ENCODE measurements at regions not wholly inside any gene's neighbourhood (a gene's known extent, or its start where the extent isn't known, plus 50 kb on each side); places are given as distances from the start of the nearest gene placed in this dataset.

GRCh38 chr7:98548370-98548769 is 68.7 kb upstream of the NPTX2 start:
- TF ChIP-seq, protein P1, sequence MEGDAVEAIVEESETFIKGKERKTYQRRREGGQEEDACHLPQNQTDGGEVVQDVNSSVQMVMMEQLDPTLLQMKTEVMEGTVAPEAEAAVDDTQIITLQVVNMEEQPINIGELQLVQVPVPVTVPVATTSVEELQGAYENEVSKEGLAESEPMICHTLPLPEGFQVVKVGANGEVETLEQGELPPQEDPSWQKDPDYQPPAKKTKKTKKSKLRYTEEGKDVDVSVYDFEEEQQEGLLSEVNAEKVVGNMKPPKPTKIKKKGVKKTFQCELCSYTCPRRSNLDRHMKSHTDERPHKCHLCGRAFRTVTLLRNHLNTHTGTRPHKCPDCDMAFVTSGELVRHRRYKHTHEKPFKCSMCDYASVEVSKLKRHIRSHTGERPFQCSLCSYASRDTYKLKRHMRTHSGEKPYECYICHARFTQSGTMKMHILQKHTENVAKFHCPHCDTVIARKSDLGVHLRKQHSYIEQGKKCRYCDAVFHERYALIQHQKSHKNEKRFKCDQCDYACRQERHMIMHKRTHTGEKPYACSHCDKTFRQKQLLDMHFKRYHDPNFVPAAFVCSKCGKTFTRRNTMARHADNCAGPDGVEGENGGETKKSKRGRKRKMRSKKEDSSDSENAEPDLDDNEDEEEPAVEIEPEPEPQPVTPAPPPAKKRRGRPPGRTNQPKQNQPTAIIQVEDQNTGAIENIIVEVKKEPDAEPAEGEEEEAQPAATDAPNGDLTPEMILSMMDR (conservative IDR thresholded peaks at IDR 0.05; ENCODE audit: low read depth, low read length): no peak
- TF ChIP-seq EZH2 (IDR thresholded peaks at IDR 0.05; ENCODE audit: borderline replicate concordance, low read depth, low read length, poor library complexity, severe bottlenecking): no peak

Data from A673 (cell line).